Caco-2 (cell line): ENCODE measurements at regions not wholly inside any gene's neighbourhood (a gene's known extent, or its start where the extent isn't known, plus 50 kb on each side); places are given as distances from the start of the nearest gene placed in this dataset.

Experiments used
- BruUV-seq: library from RNA; stranded (reverse); fragments of 400-500 nt; replicated peaks from 2 replicates; lab custom pipeline; 2021; lab: Mats Ljungman, UMichigan
- CTCF ChIA-PET: fragments of 300-600 bp; sonication (Branson Sonifier 250); formaldehyde crosslinking; loops from one replicate; lab custom pipeline; 2022; ENCODE audit warnings: antibody characterized with exemption; lab: Charles Lee
- POLR2A ChIA-PET: fragments of 300-600 bp; sonication (Branson Sonifier 250); formaldehyde crosslinking; loops from one replicate; lab custom pipeline; 2022; ENCODE audit warnings: antibody characterized with exemption; lab: Charles Lee
- DNase-seq, 2 experiments: peaks; one replicate each; pipeline versions ENCODE4 v3.0.0 to v3.0.0-alpha.2; 2020 to 2022
- H3K27me3 ChIP-seq: replicated peaks from 2 replicates; pipeline ENCODE4 v1.6.0; 2011; ENCODE audit warnings: low read length; ENCODE audit not compliant: control insufficient read depth, insufficient read depth
- H3K36me3 ChIP-seq: 2 replicates; pipeline ENCODE4 v1.5.1; 2011; ENCODE audit warnings: low read length; ENCODE audit not compliant: control insufficient read depth, insufficient read depth
- H3K4me1 ChIP-seq: fragments of 250-450 bp; sonication (Bioruptor Pico); 2 replicates; pipeline ENCODE4 v1.5.1; 2020; ENCODE audit warnings: mild to moderate bottlenecking
- H3K4me3 ChIP-seq: 2 replicates; pipeline ENCODE4 v1.5.1; 2011; ENCODE audit warnings: low read depth, mild to moderate bottlenecking, control low read depth, low read length
- H3K9me3 ChIP-seq: fragments of 250-450 bp; sonication (Bioruptor Pico); 2 replicates; pipeline ENCODE4 v1.5.1; 2020; ENCODE audit warnings: mild to moderate bottlenecking, moderate library complexity
- H3K27ac Mint-ChIP-seq: one replicate; pipeline ENCODE4 v1.8.0; 2022; ENCODE audit warnings: mixed read lengths; ENCODE audit not compliant: unreplicated experiment
- H3K27me3 Mint-ChIP-seq: one replicate; pipeline ENCODE4 v1.8.0; 2022; ENCODE audit warnings: mixed read lengths; ENCODE audit not compliant: insufficient read depth, unreplicated experiment
- H3K36me3 Mint-ChIP-seq: one replicate; pipeline ENCODE4 v1.8.0; 2022; ENCODE audit warnings: mild to moderate bottlenecking, mixed read lengths; ENCODE audit not compliant: insufficient read depth, unreplicated experiment
- H3K4me1 Mint-ChIP-seq: one replicate; pipeline ENCODE4 v1.8.0; 2022; ENCODE audit warnings: low read depth, mixed read lengths; ENCODE audit not compliant: unreplicated experiment
- H3K4me3 Mint-ChIP-seq: one replicate; pipeline ENCODE4 v1.8.0; 2022; ENCODE audit warnings: mild to moderate bottlenecking, moderate library complexity, mixed read lengths; ENCODE audit not compliant: unreplicated experiment
- H3K9me3 Mint-ChIP-seq: one replicate; pipeline ENCODE4 v1.8.0; 2022; ENCODE audit warnings: mixed read lengths; ENCODE audit not compliant: unreplicated experiment
- intact Hi-C: fragments of 100-400 bp; cut with micrococcal nuclease; formaldehyde crosslinking; loops from one replicate; pipeline ENCODE4 v1.10.0; 2022; ENCODE audit not compliant: unreplicated experiment
- TF ChIP-seq, protein P1 (sequence below), 2 experiments: fragments of 200-600 bp in 1 of 2; IDR thresholded peaks; 1 replicate in 1 of 2; 2 replicates in 1 of 2; pipeline versions ENCODE4 v1.5.1 to v1.8.0; 2011 to 2022; ENCODE audit warnings: antibody characterized with exemption in 1 of 2, control low read depth in 1 of 2, inconsistent platforms in 1 of 2, low read depth in 1 of 2, low read length in 1 of 2, mild to moderate bottlenecking in 1 of 2, moderate library complexity in 1 of 2; ENCODE audit not compliant: insufficient read depth in 1 of 2, severe bottlenecking in 1 of 2, unreplicated experiment in 1 of 2

DNA sequence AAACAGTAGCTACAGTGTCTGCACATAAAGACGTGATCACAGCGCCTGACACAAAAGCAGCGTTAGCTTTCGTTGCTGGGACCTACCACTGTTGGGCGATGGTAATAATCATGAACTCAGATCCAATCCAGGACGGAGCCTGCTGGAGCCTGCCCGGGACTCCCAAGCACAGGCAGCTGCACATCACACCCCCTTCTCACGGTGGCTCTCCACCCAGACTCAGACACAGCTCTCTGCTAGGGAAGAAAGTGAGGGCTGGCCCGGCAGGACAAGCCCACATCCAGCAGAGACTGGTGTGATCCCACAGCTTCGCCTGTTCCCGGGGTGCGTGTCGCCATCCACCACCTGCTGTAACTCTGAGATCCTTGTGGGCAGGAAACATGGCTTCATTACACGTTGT, 49.9 kb upstream of the FOXN3 start:
- Mint-ChIP-seq H3K27ac (no peak overlapping the region), H3K4me1 (no peaks in the 10 kb centered on the region), H3K9me3 (no peaks in the 10 kb centered on the region), H3K36me3 (no peaks in the 10 kb centered on the region), H3K27me3 (no peaks in the 10 kb centered on the region), H3K4me3 (no peak overlapping the region)
- Histone ChIP-seq H3K4me1 (no peaks in the 10 kb centered on the region), H3K9me3 (no peaks in the 10 kb centered on the region), H3K27me3 (no peaks in the 10 kb centered on the region), H3K4me3 (no peak overlapping the region), H3K36me3 (no peaks in the 10 kb centered on the region)
- TF ChIP-seq, protein P1, sequence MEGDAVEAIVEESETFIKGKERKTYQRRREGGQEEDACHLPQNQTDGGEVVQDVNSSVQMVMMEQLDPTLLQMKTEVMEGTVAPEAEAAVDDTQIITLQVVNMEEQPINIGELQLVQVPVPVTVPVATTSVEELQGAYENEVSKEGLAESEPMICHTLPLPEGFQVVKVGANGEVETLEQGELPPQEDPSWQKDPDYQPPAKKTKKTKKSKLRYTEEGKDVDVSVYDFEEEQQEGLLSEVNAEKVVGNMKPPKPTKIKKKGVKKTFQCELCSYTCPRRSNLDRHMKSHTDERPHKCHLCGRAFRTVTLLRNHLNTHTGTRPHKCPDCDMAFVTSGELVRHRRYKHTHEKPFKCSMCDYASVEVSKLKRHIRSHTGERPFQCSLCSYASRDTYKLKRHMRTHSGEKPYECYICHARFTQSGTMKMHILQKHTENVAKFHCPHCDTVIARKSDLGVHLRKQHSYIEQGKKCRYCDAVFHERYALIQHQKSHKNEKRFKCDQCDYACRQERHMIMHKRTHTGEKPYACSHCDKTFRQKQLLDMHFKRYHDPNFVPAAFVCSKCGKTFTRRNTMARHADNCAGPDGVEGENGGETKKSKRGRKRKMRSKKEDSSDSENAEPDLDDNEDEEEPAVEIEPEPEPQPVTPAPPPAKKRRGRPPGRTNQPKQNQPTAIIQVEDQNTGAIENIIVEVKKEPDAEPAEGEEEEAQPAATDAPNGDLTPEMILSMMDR (IDR thresholded peaks at IDR 0.05; ENCODE audit: insufficient read depth in 1 of 2, low read depth in 1 of 2, low read length in 1 of 2, severe bottlenecking in 1 of 2, unreplicated experiment in 1 of 2): no peak
- no TSS peak for BruUV-seq
- CTCF ChIA-PET: interaction anchor here (0.7 kb wide), 1 partner anchor 488 kb away, joined by 3 read pairs; the partner anchor contains the start of gene EFCAB11
- no peak for DNase-seq
- POLR2A ChIA-PET: no interaction called here
- intact Hi-C loops: no loop called here
